Endothelial cell of umbilical vein (primary cell): ENCODE measurements at regions not wholly inside any gene's neighbourhood (a gene's known extent, or its start where the extent isn't known, plus 50 kb on each side); places are given as distances from the start of the nearest gene placed in this dataset.

Experiments
- BruUV-seq: library from RNA; stranded (reverse); fragments of 400-500 nt; replicated peaks from 2 replicates; lab custom pipeline; 2021; lab: Mats Ljungman, UMichigan
- CTCF ChIA-PET: fragments of 300-600, 350-600 bp; sonication (Branson Sonifier 250); formaldehyde crosslinking; loops from one replicate; lab custom pipeline; 2021; ENCODE audit warnings: antibody characterized with exemption, inconsistent platforms; lab: Charles Lee
- POLR2A ChIA-PET: fragments of 300-600, 350-600 bp; sonication (Branson Sonifier 250); formaldehyde crosslinking; loops from one replicate; lab custom pipeline; 2021; ENCODE audit warnings: antibody characterized with exemption, inconsistent platforms; lab: Charles Lee
- DNase-seq: peaks from one replicate; pipeline ENCODE4 v3.0.0-alpha.2; 2011; ENCODE audit warnings: low read depth, low spot score
- FAIRE-seq: peaks from 2 replicates; lab custom pipeline; 2011; peaks lifted over from hg19 to GRCh38; lab: Jason Lieb, UNC
- H2AFZ ChIP-seq: 2 replicates; pipeline ENCODE4 v1.6.0; 2012; ENCODE audit warnings: low read depth, low read length, control low read depth, inconsistent platforms
- H3K27ac ChIP-seq: 2 replicates; pipeline ENCODE4 v1.5.1; 2011; ENCODE audit warnings: low read depth, mild to moderate bottlenecking, control low read depth, low read length, moderate library complexity; ENCODE audit not compliant: insufficient read depth
- H3K27me3 ChIP-seq, 2 experiments: 2 replicates each; pipeline versions ENCODE4 v1.6.0 to v1.6.1; 2011; ENCODE audit warnings: low read length in 2 of 2, mixed read lengths in 1 of 2; ENCODE audit not compliant: control insufficient read depth in 2 of 2, insufficient read depth in 2 of 2
- H3K36me3 ChIP-seq, 2 experiments: 2 replicates in 1 of 2; 3 replicates in 1 of 2; pipeline ENCODE4 v1.5.1; 2011; ENCODE audit warnings: low read length in 2 of 2, mild to moderate bottlenecking in 1 of 2, moderate library complexity in 1 of 2; ENCODE audit not compliant: control insufficient read depth in 2 of 2, insufficient read depth in 2 of 2; ENCODE audit errors: extremely low read depth in 1 of 2
- H3K4me1 ChIP-seq: 3 replicates; pipeline ENCODE4 v1.5.1; 2011; ENCODE audit warnings: mild to moderate bottlenecking, low read length; ENCODE audit not compliant: control insufficient read depth, insufficient read depth; ENCODE audit errors: extremely low read depth
- H3K4me2 ChIP-seq: 2 replicates; pipeline ENCODE4 v1.6.1; 2011; ENCODE audit warnings: low read length, control low read depth, mixed read lengths; ENCODE audit not compliant: insufficient read depth
- H3K4me3 ChIP-seq, 3 experiments: fragments of 200-600 bp in 1 of 3; sonication (generic), shearing (Covaris generic) in 1 of 3; replicated peaks in 1 of 3; 2 replicates each; pipeline ENCODE4 v1.5.1; 2011 to 2016; ENCODE audit warnings: control low read depth in 3 of 3, low read length in 3 of 3, mild to moderate bottlenecking in 2 of 3, inconsistent platforms in 1 of 3, low read depth in 1 of 3, moderate library complexity in 1 of 3; ENCODE audit not compliant: insufficient read depth in 1 of 3
- H3K79me2 ChIP-seq: 2 replicates; pipeline ENCODE4 v1.6.0; 2012; ENCODE audit warnings: low read length, inconsistent platforms; ENCODE audit not compliant: control insufficient read depth, insufficient read depth
- H3K9ac ChIP-seq: replicated peaks from 2 replicates; pipeline ENCODE3; 2011; ENCODE audit warnings: low read length, control low read depth; ENCODE audit not compliant: insufficient read depth; ENCODE audit errors: extremely low read depth
- H3K9me1 ChIP-seq: replicated peaks from 3 replicates; pipeline ENCODE4 v1.6.0; 2011; ENCODE audit warnings: mild to moderate bottlenecking, low read length; ENCODE audit not compliant: control insufficient read depth, insufficient read depth; ENCODE audit errors: extremely low read depth
- H3K9me3 ChIP-seq: replicated peaks from 2 replicates; pipeline ENCODE4 v1.5.1; 2012; ENCODE audit warnings: low read length, inconsistent platforms; ENCODE audit not compliant: control insufficient read depth, insufficient read depth
- H4K20me1 ChIP-seq: replicated peaks from 2 replicates; pipeline ENCODE3; 2011; ENCODE audit warnings: mild to moderate bottlenecking, low read length; ENCODE audit not compliant: control insufficient read depth, insufficient read depth; ENCODE audit errors: extremely low read depth
- EZH2 ChIP-seq: IDR thresholded peaks from 2 replicates; pipeline ENCODE4 v1.6.1; 2012; ENCODE audit warnings: borderline replicate concordance, low read depth, mild to moderate bottlenecking, moderate library complexity, low read length, inconsistent platforms; ENCODE audit not compliant: severe bottlenecking
- FOS ChIP-seq: IDR thresholded peaks from 2 replicates; pipeline ENCODE4 v1.6.1; 2011; ENCODE audit warnings: mild to moderate bottlenecking, low read length, moderate library complexity, borderline replicate concordance; ENCODE audit not compliant: insufficient read depth
- GATA2 ChIP-seq: IDR thresholded peaks from 2 replicates; pipeline ENCODE4 v1.7.0; 2011; ENCODE audit warnings: low read depth, mild to moderate bottlenecking, moderate library complexity, mixed read lengths, low read length; ENCODE audit not compliant: insufficient read length, insufficient read depth
- JUN ChIP-seq: IDR thresholded peaks from 2 replicates; pipeline ENCODE4 v1.6.1; 2011; ENCODE audit warnings: borderline replicate concordance, low read depth; ENCODE audit not compliant: insufficient read length, insufficient read depth
- MYC ChIP-seq: IDR thresholded peaks from one replicate; pipeline ENCODE4 v1.6.1; 2011; ENCODE audit warnings: mild to moderate bottlenecking, low read depth, low read length
- POLR2A ChIP-seq: IDR thresholded peaks from 2 replicates; pipeline ENCODE4 v1.6.1; 2012; ENCODE audit warnings: low read depth, mild to moderate bottlenecking, control low read depth, low read length
- POLR2AphosphoS5 ChIP-seq: IDR thresholded peaks from 2 replicates; pipeline ENCODE4 v1.6.1; 2012; ENCODE audit warnings: low read depth, mild to moderate bottlenecking, control low read depth, low read length, moderate library complexity; ENCODE audit not compliant: insufficient read depth
- dilution Hi-C: fragments of 300-500 bp; cut with MboI; formaldehyde crosslinking; loops from one replicate; pipeline ENCODE4 v1.15.0; 2019; ENCODE audit warnings: low sequenced_read_pairs; ENCODE audit not compliant: extremely low pct_ligation_motif_present
- intact Hi-C: fragments of 100-400 bp; cut with micrococcal nuclease; formaldehyde crosslinking; loops from one replicate; pipeline ENCODE4 v1.10.0; 2022
- TF ChIP-seq, protein P1 (sequence below), 2 donors: IDR thresholded peaks; 1 replicate in 1 of 2; 2 replicates in 1 of 2; pipeline ENCODE4 v1.5.1; 2011; ENCODE audit warnings: low read length in 2 of 2, mild to moderate bottlenecking in 2 of 2, moderate library complexity in 2 of 2, control low read depth in 1 of 2, inconsistent platforms in 1 of 2, low read depth in 1 of 2; ENCODE audit not compliant: insufficient read depth in 1 of 2; ENCODE audit errors: extremely low read depth in 1 of 2
- TF ChIP-seq, protein P2 (sequence below): IDR thresholded peaks from 2 replicates; pipeline ENCODE4 v1.6.1; 2011; ENCODE audit not compliant: insufficient read depth, insufficient read length

DNA sequence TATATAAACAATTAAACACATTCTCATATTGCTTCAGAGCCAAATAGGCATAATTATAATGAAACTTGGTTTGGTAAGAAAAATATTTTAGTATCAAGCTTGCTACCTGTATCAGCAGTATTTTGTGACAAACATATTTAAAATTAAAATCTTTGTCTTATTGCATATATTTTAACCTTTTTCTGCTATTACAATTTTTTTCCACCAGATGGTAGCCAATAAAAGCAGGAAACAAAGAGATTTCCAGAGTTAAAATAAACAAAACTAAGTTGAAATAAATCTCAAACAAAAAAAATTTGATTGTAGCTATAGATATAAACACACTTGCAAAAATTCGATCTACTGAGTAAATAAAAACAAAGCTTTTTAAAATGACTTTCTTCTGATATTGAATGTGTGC lies 491.3 kb upstream of the GJE1 start:
- Histone ChIP-seq H3K36me3 (no peaks in the 10 kb centered on the region), H3K79me2 (no peaks in the 10 kb centered on the region), H3K27me3 (no peaks in the 10 kb centered on the region), H3K4me2 (no peak overlapping the region), H3K4me3 (no peak overlapping the region), H3K9ac (no peak overlapping the region), H3K9me3 (no peaks in the 10 kb centered on the region), H4K20me1 (no peaks in the 10 kb centered on the region), H3K27ac (no peak overlapping the region), H3K4me1 (no peaks in the 10 kb centered on the region), H3K9me1 (no peaks in the 10 kb centered on the region), H2AFZ (no peak overlapping the region)
- no TSS peak for BruUV-seq
- ChIA-PET POLR2A (no interaction called here), CTCF (interaction anchor here (0.9 to 1.1 kb wide), 3 partner anchors 11 to 35 kb away, joined by 3 to 4 read pairs (median 3); no protein-coding TSS in a partner anchor)
- FAIRE-seq = no peak
- dilution Hi-C loops = no loop called here
- TF ChIP-seq MYC = no peak
- TF ChIP-seq, protein P1, sequence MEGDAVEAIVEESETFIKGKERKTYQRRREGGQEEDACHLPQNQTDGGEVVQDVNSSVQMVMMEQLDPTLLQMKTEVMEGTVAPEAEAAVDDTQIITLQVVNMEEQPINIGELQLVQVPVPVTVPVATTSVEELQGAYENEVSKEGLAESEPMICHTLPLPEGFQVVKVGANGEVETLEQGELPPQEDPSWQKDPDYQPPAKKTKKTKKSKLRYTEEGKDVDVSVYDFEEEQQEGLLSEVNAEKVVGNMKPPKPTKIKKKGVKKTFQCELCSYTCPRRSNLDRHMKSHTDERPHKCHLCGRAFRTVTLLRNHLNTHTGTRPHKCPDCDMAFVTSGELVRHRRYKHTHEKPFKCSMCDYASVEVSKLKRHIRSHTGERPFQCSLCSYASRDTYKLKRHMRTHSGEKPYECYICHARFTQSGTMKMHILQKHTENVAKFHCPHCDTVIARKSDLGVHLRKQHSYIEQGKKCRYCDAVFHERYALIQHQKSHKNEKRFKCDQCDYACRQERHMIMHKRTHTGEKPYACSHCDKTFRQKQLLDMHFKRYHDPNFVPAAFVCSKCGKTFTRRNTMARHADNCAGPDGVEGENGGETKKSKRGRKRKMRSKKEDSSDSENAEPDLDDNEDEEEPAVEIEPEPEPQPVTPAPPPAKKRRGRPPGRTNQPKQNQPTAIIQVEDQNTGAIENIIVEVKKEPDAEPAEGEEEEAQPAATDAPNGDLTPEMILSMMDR (IDR thresholded peaks at IDR 0.05; ENCODE audit: extremely low read depth in 1 of 2, insufficient read depth in 1 of 2, low read depth in 1 of 2, low read length in 2 of 2) = no peak
- no peak for TF ChIP-seq GATA2
- no peak for TF ChIP-seq JUN
- TF ChIP-seq, protein P2, sequence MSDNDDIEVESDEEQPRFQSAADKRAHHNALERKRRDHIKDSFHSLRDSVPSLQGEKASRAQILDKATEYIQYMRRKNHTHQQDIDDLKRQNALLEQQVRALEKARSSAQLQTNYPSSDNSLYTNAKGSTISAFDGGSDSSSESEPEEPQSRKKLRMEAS = no peak
- no peak for TF ChIP-seq POLR2A
- TF ChIP-seq EZH2 = no peak
- TF ChIP-seq FOS = no peak
- no peak for TF ChIP-seq POLR2AphosphoS5
- DNase-seq = peak; percentile 19
- intact Hi-C loops = no loop called here
